OCI-LY1 (cell line): ENCODE measurements at regions not wholly inside any gene's neighbourhood (a gene's known extent, or its start where the extent isn't known, plus 50 kb on each side); places are given as distances from the start of the nearest gene placed in this dataset.

Experiments used
- H2AFZ ChIP-seq: fragments of 200-600 bp; sonication (generic), shearing (Covaris generic); 2 replicates; pipeline ENCODE4 v1.6.0; 2014; ENCODE audit warnings: antibody characterized with exemption, mild to moderate bottlenecking, low read length
- H3F3A ChIP-seq: fragments of 200-600 bp; sonication (generic), shearing (Covaris generic); 2 replicates; pipeline ENCODE4 v1.6.0; 2014; ENCODE audit warnings: mild to moderate bottlenecking, antibody characterized with exemption, low read length, moderate library complexity; ENCODE audit not compliant: insufficient read depth
- H3K27ac ChIP-seq: fragments of 200-600 bp; sonication (generic); 2 replicates; pipeline ENCODE4 v1.5.1; 2014; ENCODE audit warnings: low read length, mixed run types, mild to moderate bottlenecking, low read depth; ENCODE audit not compliant: poor library complexity, severe bottlenecking
- H3K27me3 ChIP-seq: fragments of 200-600 bp; sonication (generic); 2 replicates; pipeline ENCODE4 v1.6.0; 2014; ENCODE audit warnings: antibody characterized with exemption, mild to moderate bottlenecking, low read length, moderate library complexity; ENCODE audit not compliant: insufficient read depth
- H3K36me3 ChIP-seq: fragments of 200-600 bp; sonication (generic); 2 replicates; pipeline ENCODE4 v1.6.1; 2014; ENCODE audit warnings: mild to moderate bottlenecking, antibody characterized with exemption, low read length, moderate library complexity, mixed read lengths; ENCODE audit not compliant: insufficient read depth
- H3K4me1 ChIP-seq: fragments of 200-600 bp; sonication (generic); 2 replicates; pipeline ENCODE4 v1.5.1; 2014; ENCODE audit warnings: mild to moderate bottlenecking, low read length, moderate library complexity; ENCODE audit not compliant: insufficient read depth, severe bottlenecking
- H3K4me2 ChIP-seq: fragments of 200-600 bp; sonication (generic), shearing (Covaris generic); 2 replicates; pipeline ENCODE4 v1.6.1; 2014; ENCODE audit warnings: low read length
- H3K4me3 ChIP-seq: fragments of 200-600 bp; sonication (generic); 2 replicates; pipeline ENCODE4 v1.5.1; 2014; ENCODE audit warnings: low read length, low read depth, mild to moderate bottlenecking, mixed read lengths; ENCODE audit not compliant: poor library complexity, severe bottlenecking
- H3K79me2 ChIP-seq: fragments of 200-600 bp; shearing (Covaris generic); 2 replicates; pipeline ENCODE4 v1.6.1; 2016; ENCODE audit warnings: mixed run types, low read length, mixed read lengths; ENCODE audit not compliant: insufficient read depth
- H3K9ac ChIP-seq: fragments of 200-600 bp; sonication (generic), shearing (Covaris generic); 2 replicates; pipeline ENCODE4 v1.6.1; 2014; ENCODE audit warnings: mild to moderate bottlenecking, low read length, mixed read lengths
- H3K9me2 ChIP-seq: fragments of 200-600 bp; sonication (generic), shearing (Covaris generic); 2 replicates; pipeline ENCODE4 v1.6.1; 2014; ENCODE audit warnings: low read depth, mild to moderate bottlenecking, low read length, mixed read lengths
- H3K9me3 ChIP-seq: fragments of 200-600 bp; shearing (Covaris generic); 2 replicates; pipeline ENCODE4 v1.6.1; 2014; ENCODE audit warnings: low read length, mixed read lengths
- H4K20me1 ChIP-seq: fragments of 200-600 bp; sonication (generic), shearing (Covaris generic); 2 replicates; pipeline ENCODE4 v1.6.0; 2016; ENCODE audit warnings: mild to moderate bottlenecking, low read length; ENCODE audit not compliant: insufficient read depth
- CTCF ChIP-seq: fragments of 200-600 bp; sonication (generic), shearing (Covaris generic); IDR thresholded peaks from 2 replicates; pipeline ENCODE4 v1.5.1; 2017; ENCODE audit warnings: mild to moderate bottlenecking, antibody characterized with exemption, low read length, moderate library complexity, mixed read lengths
- EZH2 ChIP-seq: fragments of 200-600 bp; sonication (generic), shearing (Covaris generic); IDR thresholded peaks from 2 replicates; pipeline ENCODE4 v1.8.0; 2017; ENCODE audit warnings: borderline replicate concordance, mixed run types, mild to moderate bottlenecking, antibody characterized with exemption, low read length, moderate library complexity, mixed read lengths

DNA sequence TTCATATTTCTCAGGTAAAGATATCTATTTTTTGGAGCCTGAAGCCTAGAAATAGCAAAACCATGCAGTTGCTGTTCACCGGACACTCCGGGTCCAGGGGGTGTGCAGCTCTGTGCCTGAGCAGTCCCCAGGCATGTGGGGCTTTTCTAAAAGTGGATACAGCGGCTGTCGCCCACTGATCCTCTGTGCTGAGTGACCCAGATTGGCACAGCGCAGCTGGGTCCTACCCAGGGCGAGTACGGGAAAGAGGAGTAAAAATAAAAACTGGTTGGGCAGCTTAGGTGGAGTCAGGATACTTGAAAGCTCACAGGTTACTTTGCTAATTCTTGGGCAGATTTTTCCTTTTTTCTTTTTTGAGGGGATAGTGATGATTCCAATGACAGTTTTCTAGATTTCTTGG lies 118.8 kb downstream of the UCHL1 start:
- H3K79me2 ChIP-seq: no peaks in the 10 kb centered on the region
- H3K27ac ChIP-seq: no peak overlapping the region
- H4K20me1 ChIP-seq: no peaks in the 10 kb centered on the region
- H3K9me2 ChIP-seq: no peaks in the 10 kb centered on the region
- H3K9me3 ChIP-seq: no peaks in the 10 kb centered on the region
- H3K36me3 ChIP-seq: no peaks in the 10 kb centered on the region
- no peaks in the 10 kb centered on the region for H3K4me1 ChIP-seq
- no peak overlapping the region for H2AFZ ChIP-seq
- no peak overlapping the region for H3K9ac ChIP-seq
- no peak overlapping the region for H3K4me3 ChIP-seq
- no peak overlapping the region for H3K4me2 ChIP-seq
- no peaks in the 10 kb centered on the region for H3K27me3 ChIP-seq
- H3F3A ChIP-seq: no peaks in the 10 kb centered on the region
- TF ChIP-seq CTCF (no peak), EZH2 (no peak)

- H3K4me3 ChIP-seq: no peak overlapping the region
- H3K4me2 ChIP-seq: no peak overlapping the region
- no peaks in the 10 kb centered on the region for H3K9me3 ChIP-seq
- no peaks in the 10 kb centered on the region for H3K9me2 ChIP-seq
- no peak for TF ChIP-seq CTCF
- no peak for TF ChIP-seq EZH2
- H3K36me3 ChIP-seq: no peaks in the 10 kb centered on the region
- H3K4me1 ChIP-seq: no peaks in the 10 kb centered on the region
- H3F3A ChIP-seq: no peaks in the 10 kb centered on the region
- H3K27ac ChIP-seq: no peak overlapping the region
- H3K79me2 ChIP-seq: no peaks in the 10 kb centered on the region
- no peak overlapping the region for H2AFZ ChIP-seq
- H3K9ac ChIP-seq: no peak overlapping the region
- H3K27me3 ChIP-seq: no peaks in the 10 kb centered on the region
- H4K20me1 ChIP-seq: no peaks in the 10 kb centered on the region
Observed at GRCh38 chr4:41377196-41377595, 120.5 kb downstream of the UCHL1 start.

- TF ChIP-seq EZH2 (no peak), CTCF (no peak)
- no peak overlapping the region for H3K4me3 ChIP-seq
Observed at GRCh38 chr4:41379230-41379629, 122.5 kb downstream of the UCHL1 start.

More at GRCh38 chr4:41379230-41379629, 122.5 kb downstream of the UCHL1 start:
- Histone ChIP-seq H4K20me1 (no peaks in the 10 kb centered on the region), H3K9ac (no peak overlapping the region), H3K9me3 (no peaks in the 10 kb centered on the region), H3K9me2 (no peaks in the 10 kb centered on the region), H3K36me3 (no peaks in the 10 kb centered on the region), H3K27me3 (no peaks in the 10 kb centered on the region), H3K79me2 (no peaks in the 10 kb centered on the region), H3K4me1 (no peaks in the 10 kb centered on the region), H3K4me2 (no peak overlapping the region), H3F3A (no peaks in the 10 kb centered on the region), H2AFZ (no peak overlapping the region), H3K27ac (no peak overlapping the region)
